HepG2 (cell line): ENCODE measurements at regions not wholly inside any gene's neighbourhood (a gene's known extent, or its start where the extent isn't known, plus 50 kb on each side); places are given as distances from the start of the nearest gene placed in this dataset.

Experiments used
- ATAC-seq: fragments of 200-7000 bp; cut with Tn5 transposase; 3 replicates; pipeline ENCODE4 v1.9.1; 2020; ENCODE audit warnings: mild to moderate bottlenecking, moderate library complexity
- BruUV-seq: library from RNA; stranded (reverse); fragments of 400-500 nt; replicated peaks from 2 replicates; lab custom pipeline; 2021; lab: Mats Ljungman, UMichigan
- CTCF ChIA-PET: fragments of 300-600 bp; formaldehyde crosslinking; extraction: SDS; loops from one replicate; lab custom pipeline; 2021; ENCODE audit warnings: low total read pairs, inconsistent platforms, low intra/inter-chr PET ratio; lab: Yijun Ruan, JAX
- POLR2A ChIA-PET: fragments of 350-600 bp; sonication (Branson Sonifier 250); formaldehyde crosslinking; loops from one replicate; lab custom pipeline; 2020; ENCODE audit warnings: antibody characterized with exemption, inconsistent platforms; lab: Yijun Ruan, JAX
- DNase-seq: peaks from one replicate; pipeline ENCODE4 v3.0.0-alpha.2; 2015; ENCODE audit warnings: low spot score
- FAIRE-seq: peaks from 3 replicates; lab custom pipeline; 2011; peaks lifted over from hg19 to GRCh38; lab: Jason Lieb, UNC
- H2AFZ ChIP-seq: one replicate; pipeline ENCODE4 v1.6.1; 2011; ENCODE audit warnings: low read length, inconsistent platforms
- H3K27ac ChIP-seq: fragments of 300-600 bp; 3 replicates; pipeline ENCODE4 v1.8.0; 2011; ENCODE audit warnings: mixed run types, mild to moderate bottlenecking, mixed read lengths, low read length, inconsistent platforms; ENCODE audit not compliant: insufficient read depth; ENCODE audit errors: extremely low read length
- H3K27me3 ChIP-seq, 2 experiments: fragments of 200-600 bp in 1 of 2; 2 replicates in 1 of 2; 3 replicates in 1 of 2; pipeline versions ENCODE4 v1.6.0 to v1.8.0; 2011; ENCODE audit warnings: low read length in 2 of 2, mild to moderate bottlenecking in 2 of 2, moderate library complexity in 2 of 2, inconsistent platforms in 1 of 2; ENCODE audit not compliant: insufficient read depth in 2 of 2, control insufficient read depth in 1 of 2
- H3K36me3 ChIP-seq, 2 experiments: fragments of 200-600 bp in 1 of 2; replicated peaks in 1 of 2; 2 replicates in 1 of 2; 3 replicates in 1 of 2; pipeline versions ENCODE4 v1.5.1 to v1.8.0; 2011; ENCODE audit warnings: low read length in 2 of 2, inconsistent platforms in 1 of 2; ENCODE audit not compliant: insufficient read depth in 2 of 2, control insufficient read depth in 1 of 2
- H3K4me1 ChIP-seq: 2 replicates; pipeline ENCODE4 v1.5.1; 2012; ENCODE audit warnings: low read length, inconsistent platforms; ENCODE audit not compliant: insufficient read depth
- H3K4me2 ChIP-seq: 2 replicates; pipeline ENCODE4 v1.6.0; 2011; ENCODE audit warnings: low read depth, low read length, inconsistent platforms
- H3K4me3 ChIP-seq, 3 experiments: fragments of 200-600 bp in 1 of 3; sonication (generic), shearing (Covaris generic) in 1 of 3; replicated peaks in 1 of 3; 2 replicates each; pipeline ENCODE4 v1.5.1; 2011 to 2016; ENCODE audit warnings: low read length in 3 of 3, inconsistent platforms in 2 of 3, low read depth in 2 of 3, mild to moderate bottlenecking in 2 of 3, control low read depth in 1 of 3, mixed read lengths in 1 of 3; ENCODE audit not compliant: insufficient read depth in 1 of 3
- H3K79me2 ChIP-seq: one replicate; pipeline ENCODE4 v1.6.1; 2011; ENCODE audit warnings: low read length, inconsistent platforms; ENCODE audit not compliant: insufficient read depth
- H3K9ac ChIP-seq: 2 replicates; pipeline ENCODE4 v1.6.0; 2011; ENCODE audit warnings: mild to moderate bottlenecking, low read depth, low read length, inconsistent platforms; ENCODE audit not compliant: insufficient read depth
- H3K9me3 ChIP-seq: 2 replicates; pipeline ENCODE4 v1.5.1; 2012; ENCODE audit warnings: mild to moderate bottlenecking, low read length
- H4K20me1 ChIP-seq: 2 replicates; pipeline ENCODE4 v1.6.0; 2011; ENCODE audit warnings: inconsistent platforms, mild to moderate bottlenecking, low read length, moderate library complexity; ENCODE audit not compliant: insufficient read depth
- ARNT ChIP-seq: fragments of 450-650 bp; IDR thresholded peaks from 2 replicates; pipeline ENCODE4 v1.6.1; 2017
- CBX1 ChIP-seq: IDR thresholded peaks from one replicate; pipeline ENCODE4 v1.6.1; 2016; ENCODE audit warnings: antibody characterized with exemption, low read depth
- KDM2A ChIP-seq: sonication (generic); formaldehyde crosslinking; IDR thresholded peaks from 2 replicates; pipeline ENCODE4 v1.4.0; 2020; ENCODE audit warnings: low read depth, missing genetic modification reagents, borderline replicate concordance
- MAZ ChIP-seq, 2 experiments: sonication (generic) in 1 of 2; formaldehyde crosslinking in 1 of 2; IDR thresholded peaks; 2 replicates each; pipeline versions ENCODE4 v1.5.0 to v1.6.1; 2012 to 2020; ENCODE audit warnings: low read depth in 2 of 2, mild to moderate bottlenecking in 2 of 2, borderline replicate concordance in 1 of 2, improper control_type of control experiment in 1 of 2, low read length in 1 of 2, missing genetic modification reagents in 1 of 2, moderate library complexity in 1 of 2
- NCOA5 ChIP-seq: sonication (generic); formaldehyde crosslinking; IDR thresholded peaks from 2 replicates; pipeline ENCODE4 v1.4.0; 2020; ENCODE audit warnings: missing genetic modification reagents
- NR3C1 ChIP-seq: sonication (generic); formaldehyde crosslinking; IDR thresholded peaks from 2 replicates; pipeline ENCODE4 v1.4.0; 2020; ENCODE audit warnings: missing genetic modification reagents
- PHF21A ChIP-seq: sonication (generic); formaldehyde crosslinking; IDR thresholded peaks from 2 replicates; pipeline ENCODE4 v1.5.0; 2020; ENCODE audit warnings: mild to moderate bottlenecking, missing genetic modification reagents
- PRPF4 ChIP-seq: fragments of 200-400 bp; formaldehyde crosslinking; IDR thresholded peaks from 2 replicates; pipeline ENCODE4 v1.6.1; 2016; ENCODE audit warnings: low read length, low read depth; ENCODE audit not compliant: poor library complexity, severe bottlenecking
- SAP130 ChIP-seq: IDR thresholded peaks from 2 replicates; pipeline ENCODE4 v1.6.1; 2016; ENCODE audit warnings: low read depth
- TCF12 ChIP-seq, 2 experiments: fragments of 450-650 bp in 1 of 2; sonication (generic) in 1 of 2; formaldehyde crosslinking in 1 of 2; IDR thresholded peaks; 2 replicates each; pipeline versions ENCODE4 v1.6.1 to v1.8.0; 2017 to 2022; ENCODE audit warnings: antibody characterized with exemption in 1 of 2, mild to moderate bottlenecking in 1 of 2, missing genetic modification reagents in 1 of 2, moderate library complexity in 1 of 2
- ZBTB1 ChIP-seq: sonication (generic); formaldehyde crosslinking; IDR thresholded peaks from 2 replicates; pipeline ENCODE4 v1.4.0; 2020; ENCODE audit warnings: missing genetic modification reagents, borderline replicate concordance
- ZFP36L1 ChIP-seq: sonication (generic); formaldehyde crosslinking; IDR thresholded peaks from 2 replicates; pipeline ENCODE4 v1.8.0; 2022; ENCODE audit warnings: mild to moderate bottlenecking, missing genetic modification reagents, moderate library complexity
- ZFP62 ChIP-seq: sonication (generic); formaldehyde crosslinking; IDR thresholded peaks from 2 replicates; pipeline ENCODE4 v1.4.0; 2020; ENCODE audit warnings: missing genetic modification reagents
- ZNF230 ChIP-seq: sonication (generic); formaldehyde crosslinking; IDR thresholded peaks from 2 replicates; pipeline ENCODE4 v1.4.0; 2020; ENCODE audit warnings: mild to moderate bottlenecking, missing genetic modification reagents
- WGBS: methylation state at CpG from one replicate; pipeline ENCODE4 v1.1.6; 2017; ENCODE audit warnings: low lambda C conversion rate; 5-methylcytosine and 5-hydroxymethylcytosine counted together
- in situ Hi-C: cut with HindIII; loops from 2 replicates; pipeline ENCODE4 v1.10.0; 2017; ENCODE audit warnings: low pct_unique_long_range_greater_than_20kb; ENCODE audit not compliant: extremely low pct_ligation_motif_present
- intact Hi-C: fragments of 100-400 bp; cut with micrococcal nuclease; formaldehyde crosslinking; loops from one replicate; pipeline ENCODE4 v1.10.0; 2022; ENCODE audit not compliant: unreplicated experiment
- TF ChIP-seq, protein P1 (sequence below): sonication (generic); formaldehyde crosslinking; IDR thresholded peaks from 2 replicates; pipeline ENCODE4 v1.4.0; 2020; ENCODE audit warnings: missing genetic modification reagents
- TF ChIP-seq, protein P2 (sequence below): IDR thresholded peaks from 2 replicates; pipeline ENCODE4 v1.6.1; 2018; ENCODE audit warnings: missing genetic modification reagents

DNA sequence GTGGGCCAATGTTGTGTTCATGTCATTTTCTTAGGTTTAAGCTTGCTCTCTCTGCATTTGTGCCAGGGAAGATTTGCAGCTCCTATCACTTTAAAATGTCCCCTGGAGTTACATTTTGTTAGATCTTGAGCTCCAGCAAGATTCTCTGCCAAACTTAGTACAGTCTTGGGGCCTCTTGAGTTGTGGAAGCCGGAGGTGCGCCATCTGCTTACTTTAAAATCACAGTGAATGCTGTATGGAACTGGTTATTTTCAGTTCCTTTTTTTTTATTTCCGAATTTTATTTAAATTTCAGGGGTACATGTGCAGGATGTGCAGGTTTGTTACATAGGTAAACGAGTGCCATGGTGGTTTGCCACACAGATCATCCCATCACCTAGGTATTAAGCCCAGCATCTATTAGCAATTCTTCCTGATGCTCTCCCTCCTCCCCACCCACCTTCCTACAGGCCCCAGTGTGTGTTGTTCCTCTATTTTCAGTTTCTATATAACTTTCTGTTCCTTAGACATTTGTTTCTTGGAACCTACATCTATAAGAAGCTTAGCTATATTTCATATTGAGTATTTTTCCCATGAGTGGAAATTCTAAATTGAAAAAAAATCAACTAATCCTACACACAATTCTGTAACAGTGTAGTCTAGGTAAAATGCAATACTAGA, 114.4 kb upstream of the CREB5 start:
- Histone ChIP-seq H3K9ac (no peak overlapping the region), H3K4me3 (no peak overlapping the region), H2AFZ (no peak overlapping the region), H3K4me2 (no peak overlapping the region), H3K9me3 (no peaks in the 10 kb centered on the region), H3K36me3 (no peaks in the 10 kb centered on the region), H3K4me1 (no peaks in the 10 kb centered on the region), H4K20me1 (no peaks in the 10 kb centered on the region), H3K27ac (no peak overlapping the region), H3K79me2 (no peaks in the 10 kb centered on the region), H3K27me3 (no peaks in the 10 kb centered on the region; a peak in 1 of 5 replicates)
- ChIA-PET POLR2A (no interaction called here), CTCF (interaction anchor here (1.5 kb wide), 1 partner anchor 329 kb away, joined by 3 read pairs; no protein-coding TSS in a partner anchor)
- intact Hi-C loops (no loop called here), in situ Hi-C loops (no loop called here)
- FAIRE-seq, result no peak
- TF ChIP-seq TCF12 (IDR thresholded peaks at IDR 0.05), result no peak
- no peak for TF ChIP-seq TCF12 (CRISPR knock-in tag; IDR thresholded peaks at IDR 0.05)
- TF ChIP-seq ZFP36L1 (CRISPR knock-in tag), result no peak
- TF ChIP-seq KDM2A (CRISPR knock-in tag), result no peak
- TF ChIP-seq, protein P1, sequence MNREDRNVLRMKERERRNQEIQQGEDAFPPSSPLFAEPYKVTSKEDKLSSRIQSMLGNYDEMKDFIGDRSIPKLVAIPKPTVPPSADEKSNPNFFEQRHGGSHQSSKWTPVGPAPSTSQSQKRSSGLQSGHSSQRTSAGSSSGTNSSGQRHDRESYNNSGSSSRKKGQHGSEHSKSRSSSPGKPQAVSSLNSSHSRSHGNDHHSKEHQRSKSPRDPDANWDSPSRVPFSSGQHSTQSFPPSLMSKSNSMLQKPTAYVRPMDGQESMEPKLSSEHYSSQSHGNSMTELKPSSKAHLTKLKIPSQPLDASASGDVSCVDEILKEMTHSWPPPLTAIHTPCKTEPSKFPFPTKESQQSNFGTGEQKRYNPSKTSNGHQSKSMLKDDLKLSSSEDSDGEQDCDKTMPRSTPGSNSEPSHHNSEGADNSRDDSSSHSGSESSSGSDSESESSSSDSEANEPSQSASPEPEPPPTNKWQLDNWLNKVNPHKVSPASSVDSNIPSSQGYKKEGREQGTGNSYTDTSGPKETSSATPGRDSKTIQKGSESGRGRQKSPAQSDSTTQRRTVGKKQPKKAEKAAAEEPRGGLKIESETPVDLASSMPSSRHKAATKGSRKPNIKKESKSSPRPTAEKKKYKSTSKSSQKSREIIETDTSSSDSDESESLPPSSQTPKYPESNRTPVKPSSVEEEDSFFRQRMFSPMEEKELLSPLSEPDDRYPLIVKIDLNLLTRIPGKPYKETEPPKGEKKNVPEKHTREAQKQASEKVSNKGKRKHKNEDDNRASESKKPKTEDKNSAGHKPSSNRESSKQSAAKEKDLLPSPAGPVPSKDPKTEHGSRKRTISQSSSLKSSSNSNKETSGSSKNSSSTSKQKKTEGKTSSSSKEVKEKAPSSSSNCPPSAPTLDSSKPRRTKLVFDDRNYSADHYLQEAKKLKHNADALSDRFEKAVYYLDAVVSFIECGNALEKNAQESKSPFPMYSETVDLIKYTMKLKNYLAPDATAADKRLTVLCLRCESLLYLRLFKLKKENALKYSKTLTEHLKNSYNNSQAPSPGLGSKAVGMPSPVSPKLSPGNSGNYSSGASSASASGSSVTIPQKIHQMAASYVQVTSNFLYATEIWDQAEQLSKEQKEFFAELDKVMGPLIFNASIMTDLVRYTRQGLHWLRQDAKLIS (CRISPR knock-in tag), result no peak
- no peak for TF ChIP-seq MAZ (IDR thresholded peaks at IDR 0.05; ENCODE audit: borderline replicate concordance, low read depth, low read length)
- no peak for TF ChIP-seq MAZ (CRISPR knock-in tag; IDR thresholded peaks at IDR 0.05; ENCODE audit: low read depth)
- TF ChIP-seq NR3C1 (CRISPR knock-in tag), result no peak
- no peak for TF ChIP-seq CBX1
- TF ChIP-seq, protein P2, sequence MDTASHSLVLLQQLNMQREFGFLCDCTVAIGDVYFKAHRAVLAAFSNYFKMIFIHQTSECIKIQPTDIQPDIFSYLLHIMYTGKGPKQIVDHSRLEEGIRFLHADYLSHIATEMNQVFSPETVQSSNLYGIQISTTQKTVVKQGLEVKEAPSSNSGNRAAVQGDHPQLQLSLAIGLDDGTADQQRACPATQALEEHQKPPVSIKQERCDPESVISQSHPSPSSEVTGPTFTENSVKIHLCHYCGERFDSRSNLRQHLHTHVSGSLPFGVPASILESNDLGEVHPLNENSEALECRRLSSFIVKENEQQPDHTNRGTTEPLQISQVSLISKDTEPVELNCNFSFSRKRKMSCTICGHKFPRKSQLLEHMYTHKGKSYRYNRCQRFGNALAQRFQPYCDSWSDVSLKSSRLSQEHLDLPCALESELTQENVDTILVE (CRISPR knock-in tag), result no peak
- no peak for TF ChIP-seq SAP130 (CRISPR knock-in tag)
- no peak for TF ChIP-seq ZFP62
- TF ChIP-seq PRPF4, result no peak
- no peak for TF ChIP-seq ZNF230 (CRISPR knock-in tag)
- no peak for TF ChIP-seq NCOA5 (CRISPR knock-in tag)
- no peak for TF ChIP-seq ZBTB1 (CRISPR knock-in tag)
- no peak for TF ChIP-seq PHF21A (CRISPR knock-in tag)
- no peak for TF ChIP-seq ARNT
- DNase-seq, result no peak
- ATAC-seq, result no peak
- BruUV-seq, result no TSS peak
- 24% methylated on average over 4 of the region's 4 CpGs for WGBS
